GM18505 (cell line): ENCODE measurements at regions not wholly inside any gene's neighbourhood (a gene's known extent, or its start where the extent isn't known, plus 50 kb on each side); places are given as distances from the start of the nearest gene placed in this dataset.

ENCODE experiments used
- ATAC-seq: cut with Tn5 transposase; IDR thresholded peaks from one replicate; pipeline ENCODE4 v1.9.1; 2021; ENCODE audit not compliant: unreplicated experiment
- POLR2A ChIP-seq: IDR thresholded peaks from 4 replicates; pipeline ENCODE4 v1.6.1; 2011; ENCODE audit warnings: borderline replicate concordance; ENCODE audit not compliant: insufficient read depth, insufficient read length; ENCODE audit errors: extremely low read depth

DNA sequence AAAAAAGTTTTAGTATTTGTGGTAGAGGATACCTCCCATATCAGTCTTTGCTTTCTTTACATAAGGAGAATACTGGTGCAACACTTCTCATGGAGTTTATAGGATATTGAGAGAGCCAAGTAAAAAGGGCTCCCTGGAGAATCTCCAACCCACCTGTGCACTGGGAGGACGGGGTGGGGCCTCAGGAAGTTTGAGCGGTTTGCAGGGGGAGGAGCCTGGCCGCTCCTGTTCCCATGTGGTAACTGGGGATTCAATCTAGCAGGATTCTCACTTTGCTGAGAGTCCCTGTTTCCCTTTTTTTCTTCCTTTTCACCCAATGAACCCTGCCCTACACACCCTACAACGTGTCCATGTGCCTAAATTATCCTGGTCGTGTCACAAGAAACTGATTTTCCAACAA lies 82.8 kb downstream of the APTX start:
- ATAC-seq: no peak
- no peak for TF ChIP-seq POLR2A
